Ovary (tissue), 3 donors: ENCODE measurements at regions not wholly inside any gene's neighbourhood (a gene's known extent, or its start where the extent isn't known, plus 50 kb on each side); places are given as distances from the start of the nearest gene placed in this dataset.

Source experiments
- EP300 ChIP-seq: sonication (generic); formaldehyde crosslinking; IDR thresholded peaks from one replicate; pipeline ENCODE4 v1.6.1; 2017; ENCODE audit warnings: antibody characterized with exemption
- POLR2A ChIP-seq: fragments of 450-650 bp; IDR thresholded peaks from one replicate; pipeline ENCODE4 v1.6.1; 2017; ENCODE audit warnings: antibody characterized with exemption, mild to moderate bottlenecking, moderate library complexity
- TF ChIP-seq, protein P1 (sequence below), 3 donors: fragments of 450-650 bp in 2 of 3; fragments of 200-600 bp in 1 of 3; IDR thresholded peaks; one replicate each; pipeline versions ENCODE4 v1.5.1 to v1.8.0; 2016 to 2022; ENCODE audit warnings: antibody characterized with exemption in 3 of 3, mild to moderate bottlenecking in 1 of 3
- donor health status: DM: no; HTN: no; CAD: no.

DNA sequence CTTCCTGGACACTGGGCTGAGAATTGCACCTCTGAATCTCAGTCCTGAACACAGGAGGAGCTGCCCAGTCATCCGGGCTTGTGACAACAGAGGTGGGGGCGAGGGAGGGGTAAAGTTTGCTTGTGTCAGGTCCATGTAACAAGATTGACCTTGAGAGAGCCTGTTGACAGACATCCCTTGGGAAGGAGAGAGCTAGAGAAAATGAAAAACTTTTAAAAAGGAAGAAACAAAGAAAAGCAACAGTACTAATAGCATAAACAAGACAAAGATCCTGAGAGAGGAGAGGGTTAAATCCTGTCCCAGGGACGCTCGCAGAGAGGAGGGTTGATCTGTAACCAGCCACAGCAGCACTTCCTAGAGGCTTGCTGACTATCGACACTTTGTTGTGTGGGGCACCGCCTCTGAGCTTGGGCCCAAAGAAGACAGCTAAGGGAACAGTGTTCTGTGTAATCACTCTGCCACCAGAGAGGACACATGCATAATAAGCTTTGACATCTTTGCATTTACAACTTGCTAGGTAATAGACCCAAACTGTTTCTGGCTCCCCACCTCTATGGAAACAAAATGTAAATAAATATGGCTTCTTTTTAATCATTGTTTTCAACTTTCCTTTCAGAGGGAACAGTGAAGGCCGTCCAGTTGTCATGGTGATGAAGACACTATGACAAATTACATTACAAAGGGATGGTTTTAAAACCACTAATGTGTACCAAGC lies 363.7 kb downstream of the CSNK1G3 start:
- TF ChIP-seq, protein P1, sequence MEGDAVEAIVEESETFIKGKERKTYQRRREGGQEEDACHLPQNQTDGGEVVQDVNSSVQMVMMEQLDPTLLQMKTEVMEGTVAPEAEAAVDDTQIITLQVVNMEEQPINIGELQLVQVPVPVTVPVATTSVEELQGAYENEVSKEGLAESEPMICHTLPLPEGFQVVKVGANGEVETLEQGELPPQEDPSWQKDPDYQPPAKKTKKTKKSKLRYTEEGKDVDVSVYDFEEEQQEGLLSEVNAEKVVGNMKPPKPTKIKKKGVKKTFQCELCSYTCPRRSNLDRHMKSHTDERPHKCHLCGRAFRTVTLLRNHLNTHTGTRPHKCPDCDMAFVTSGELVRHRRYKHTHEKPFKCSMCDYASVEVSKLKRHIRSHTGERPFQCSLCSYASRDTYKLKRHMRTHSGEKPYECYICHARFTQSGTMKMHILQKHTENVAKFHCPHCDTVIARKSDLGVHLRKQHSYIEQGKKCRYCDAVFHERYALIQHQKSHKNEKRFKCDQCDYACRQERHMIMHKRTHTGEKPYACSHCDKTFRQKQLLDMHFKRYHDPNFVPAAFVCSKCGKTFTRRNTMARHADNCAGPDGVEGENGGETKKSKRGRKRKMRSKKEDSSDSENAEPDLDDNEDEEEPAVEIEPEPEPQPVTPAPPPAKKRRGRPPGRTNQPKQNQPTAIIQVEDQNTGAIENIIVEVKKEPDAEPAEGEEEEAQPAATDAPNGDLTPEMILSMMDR (IDR thresholded peaks at IDR 0.05) = no peak
- TF ChIP-seq EP300 (no peak), POLR2A (no peak)
